Epidermal melanocyte (primary cell): ENCODE measurements at regions not wholly inside any gene's neighbourhood (a gene's known extent, or its start where the extent isn't known, plus 50 kb on each side); places are given as distances from the start of the nearest gene placed in this dataset.
"Not testable (repeated sequence)": the region's sequence is repeated elsewhere in the genome, so short reads cannot be mapped to it uniquely, and the experiment has no call there.

Experiments used
- DNase-seq: peaks from one replicate; pipeline ENCODE4 v3.0.0; 2011; ENCODE audit warnings: low spot score; ENCODE audit not compliant: insufficient read length

DNA sequence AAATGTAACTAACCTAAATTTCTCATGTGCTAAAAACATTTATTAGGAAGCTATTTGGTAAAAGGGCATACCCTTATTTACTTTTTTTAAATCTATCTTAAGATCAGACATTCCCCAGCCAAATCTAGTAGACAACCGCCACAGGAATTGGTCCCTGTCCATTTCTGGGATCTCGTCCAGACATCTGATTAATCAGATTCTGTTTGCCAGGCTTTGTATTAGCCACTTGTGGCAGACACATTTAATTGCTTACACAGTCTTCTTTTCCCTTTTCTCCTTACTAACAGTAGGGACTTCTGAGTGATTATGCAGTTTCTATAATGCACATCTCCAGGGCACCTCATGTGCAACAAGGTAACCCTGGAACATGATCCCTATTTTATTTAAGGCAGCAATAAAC, 449.0 kb upstream of the RGS18 start:
- no peak for DNase-seq

DNA sequence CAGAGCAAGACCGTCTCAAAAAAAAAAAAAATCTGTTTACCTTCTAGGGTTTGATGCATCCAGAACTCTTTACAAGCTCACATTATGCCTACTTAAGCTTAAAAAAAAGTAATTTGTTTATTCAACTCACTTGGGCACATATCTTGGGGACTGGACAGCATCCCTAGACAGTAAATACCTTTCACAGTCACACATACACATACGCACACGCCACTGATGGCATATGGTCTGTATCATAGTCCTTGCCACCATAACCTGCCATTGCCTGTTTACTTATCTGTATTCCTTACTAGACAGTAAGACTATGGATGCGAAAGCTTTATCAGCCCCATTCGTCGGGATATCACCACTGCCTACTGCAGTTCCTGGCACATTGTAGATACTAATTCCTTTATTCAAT, 446.3 kb upstream of the RGS18 start:
- DNase-seq, result no peak

DNA sequence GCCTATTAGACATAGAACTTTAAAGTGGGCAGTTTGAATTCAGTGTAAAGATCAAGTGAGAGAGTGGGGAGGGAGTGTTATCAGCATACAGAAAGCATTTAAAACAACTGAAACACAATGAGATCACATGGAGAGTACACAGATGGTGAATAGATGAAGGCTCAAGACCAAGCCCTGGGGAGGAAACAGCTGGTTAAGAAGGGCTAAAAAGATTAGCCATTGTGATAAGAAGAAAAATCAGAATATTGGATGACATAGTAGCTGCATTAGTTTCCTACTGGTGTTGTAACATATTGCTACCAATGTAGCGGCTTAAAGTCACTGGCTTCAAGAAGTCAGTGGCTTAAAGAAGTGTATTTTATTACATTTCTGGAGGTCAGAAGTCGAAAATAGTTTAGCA, 443.4 kb upstream of the RGS18 start:
- DNase-seq, result no peak

DNA sequence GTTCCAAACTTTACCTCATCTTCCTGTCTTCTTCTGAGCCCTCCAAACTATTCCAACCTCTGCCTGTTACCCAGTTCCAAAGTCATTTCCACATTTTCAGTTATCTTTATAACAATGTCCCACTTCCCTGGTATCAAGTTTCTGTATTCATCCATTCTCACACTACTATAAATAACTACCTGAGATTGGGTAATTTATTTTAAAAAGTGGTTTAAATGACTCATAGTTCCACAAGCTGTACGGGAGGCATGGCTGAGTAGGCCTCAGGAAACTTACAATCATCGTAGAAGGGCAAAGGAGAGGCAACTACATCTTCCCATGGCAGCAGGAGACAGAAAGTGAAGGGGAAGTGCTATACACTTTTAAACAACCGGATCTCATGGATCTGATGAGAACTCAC, 428.5 kb upstream of the RGS18 start:
- DNase-seq, result no peak

DNA sequence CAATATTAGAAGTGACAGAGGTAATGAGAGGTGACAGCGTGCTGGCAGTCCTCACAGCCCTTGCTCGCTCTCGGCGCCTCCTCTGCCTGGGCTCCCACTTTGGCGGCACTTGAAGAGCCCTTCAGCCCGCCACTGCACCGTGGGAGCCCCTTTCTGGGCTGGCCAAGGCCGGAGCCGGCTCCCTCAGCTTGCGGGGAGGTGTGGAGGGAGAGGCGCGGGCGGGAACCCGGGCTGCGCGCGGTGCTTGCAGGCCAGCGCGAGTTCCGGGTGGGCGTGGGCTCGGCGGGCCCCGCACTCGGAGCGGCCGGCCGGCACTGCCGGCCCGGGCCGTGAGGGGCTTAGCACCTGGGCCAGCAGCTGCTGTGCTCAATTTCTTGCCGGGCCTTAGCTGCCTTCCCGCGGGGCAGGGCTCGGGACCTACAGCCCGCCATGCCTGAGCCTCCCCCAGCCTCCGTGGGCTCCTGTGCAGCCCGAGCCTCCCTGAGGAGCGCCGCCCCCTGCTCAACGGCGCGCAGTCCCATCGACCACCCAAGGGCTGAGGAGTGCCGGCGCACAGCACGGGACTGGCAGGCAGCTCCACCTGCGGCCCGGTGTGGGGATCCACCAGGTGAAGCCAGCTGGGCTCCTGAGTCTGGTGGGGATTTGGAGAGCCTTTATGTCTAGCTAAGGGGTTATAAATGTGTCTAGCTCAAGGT, 426.5 kb upstream of the RGS18 start:
- DNase-seq, result not testable (repeated sequence)

DNA sequence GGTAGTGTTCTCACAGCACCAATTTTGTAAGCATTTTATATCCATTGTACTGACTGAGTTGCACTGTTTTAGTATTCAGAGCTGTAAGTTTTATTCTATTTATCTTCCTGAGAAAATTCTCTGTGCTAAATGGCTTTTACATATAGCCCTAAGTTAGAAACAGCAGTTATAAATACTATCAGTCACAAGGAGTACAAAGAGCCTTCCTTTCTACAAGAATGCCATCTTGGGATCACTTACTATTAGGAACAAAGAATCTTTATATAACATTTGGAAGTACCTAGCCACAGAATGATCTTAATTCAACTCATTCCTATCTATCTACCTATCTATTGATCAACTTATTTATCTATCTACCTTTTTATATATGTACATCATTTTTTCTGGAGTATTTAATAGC, 423.9 kb upstream of the RGS18 start:
- DNase-seq, result no peak

DNA sequence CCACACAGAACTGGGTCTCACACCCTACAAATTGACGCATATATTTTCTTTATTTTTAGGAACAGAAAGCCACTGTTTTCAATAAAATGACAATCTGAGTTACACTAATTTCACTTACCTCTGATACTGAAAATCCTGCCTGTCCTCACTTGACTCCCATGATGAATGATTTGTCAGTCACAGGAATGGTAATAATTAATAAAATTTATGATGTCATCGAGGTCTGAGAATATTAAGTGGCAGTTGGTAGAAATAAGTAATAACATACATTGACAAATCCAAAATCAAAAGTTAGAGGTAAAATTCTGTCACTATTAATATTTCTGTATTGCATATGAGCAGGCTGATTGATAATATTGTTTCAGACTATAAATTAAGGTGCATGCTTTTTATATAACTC, 418.7 kb upstream of the RGS18 start:
- DNase-seq, result no peak

DNA sequence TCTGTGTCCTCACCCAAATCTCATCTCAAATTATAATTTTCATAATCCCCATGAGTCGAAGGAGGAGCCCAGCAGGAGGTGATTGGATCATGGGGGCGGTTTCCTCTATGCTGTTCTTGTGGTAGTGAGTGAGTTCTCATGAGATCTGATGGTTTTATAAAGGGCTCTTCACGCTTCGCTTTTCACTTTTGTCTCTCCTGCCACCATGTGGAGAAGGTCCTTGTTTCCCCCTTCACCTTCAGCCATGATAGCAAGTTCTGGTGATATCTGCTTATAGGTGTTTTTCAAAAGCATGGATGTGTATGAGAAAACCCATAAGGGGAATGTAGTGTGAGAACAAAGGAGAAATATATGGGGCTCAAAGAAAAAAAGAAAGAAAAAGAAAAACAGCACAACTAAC, 405.9 kb upstream of the RGS18 start:
- no peak for DNase-seq

DNA sequence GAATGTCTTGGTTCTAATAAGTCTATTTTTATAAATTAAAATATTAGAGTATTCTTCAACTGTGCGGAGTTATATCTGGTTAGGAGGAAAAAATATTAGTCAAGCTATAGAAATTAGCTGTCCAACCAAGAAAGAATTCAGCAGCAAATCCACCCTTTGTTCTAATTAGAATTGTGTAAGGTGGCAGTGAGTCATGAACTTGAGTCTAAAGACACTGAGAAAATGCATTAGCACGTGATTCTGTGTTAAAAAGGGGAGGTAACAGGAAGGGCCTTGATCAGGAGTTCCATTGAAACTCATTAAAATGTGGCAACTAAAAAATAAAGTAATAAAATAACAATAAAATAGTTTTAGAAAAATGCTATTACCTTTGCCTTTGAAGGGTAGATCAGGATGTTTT, 398.2 kb upstream of the RGS18 start:
- DNase-seq, result no peak

DNA sequence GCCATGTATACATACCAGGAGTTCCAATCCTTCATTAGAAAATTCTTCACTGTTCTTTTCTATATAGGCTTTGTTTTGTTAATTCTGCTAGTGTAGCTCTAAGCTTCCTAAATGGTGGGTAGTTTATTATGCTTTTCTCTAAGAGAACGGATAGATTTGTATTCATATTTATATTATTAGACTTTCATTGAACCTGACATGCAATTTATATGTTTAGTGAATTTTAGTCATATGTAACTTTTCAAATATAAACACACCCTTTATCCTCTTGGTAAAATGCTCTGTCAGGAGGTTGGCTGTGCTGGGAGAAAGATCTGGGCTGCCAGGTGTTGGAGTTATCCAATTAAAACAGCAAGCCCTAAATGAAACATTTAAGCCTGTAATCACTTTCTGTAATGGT, 369.7 kb upstream of the RGS18 start:
- no peak for DNase-seq

DNA sequence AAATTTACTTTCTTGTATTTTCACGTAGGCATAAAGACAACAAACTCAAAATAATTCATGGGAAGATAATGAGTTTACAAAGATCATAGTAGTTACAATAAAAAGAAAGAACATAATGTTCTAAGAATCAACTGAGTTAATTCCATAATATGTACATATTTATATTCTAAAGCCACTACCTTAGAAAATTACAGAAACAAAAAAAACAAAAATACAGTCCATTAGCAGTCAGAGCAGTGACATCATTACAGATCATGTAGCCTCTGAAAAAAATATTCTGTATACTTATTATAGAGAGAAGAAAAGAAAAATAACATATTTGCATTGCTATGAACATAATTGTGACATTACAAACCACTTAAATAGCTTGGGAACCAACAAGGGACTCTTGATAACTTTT, 360.1 kb upstream of the RGS18 start:
- DNase-seq, result no peak

DNA sequence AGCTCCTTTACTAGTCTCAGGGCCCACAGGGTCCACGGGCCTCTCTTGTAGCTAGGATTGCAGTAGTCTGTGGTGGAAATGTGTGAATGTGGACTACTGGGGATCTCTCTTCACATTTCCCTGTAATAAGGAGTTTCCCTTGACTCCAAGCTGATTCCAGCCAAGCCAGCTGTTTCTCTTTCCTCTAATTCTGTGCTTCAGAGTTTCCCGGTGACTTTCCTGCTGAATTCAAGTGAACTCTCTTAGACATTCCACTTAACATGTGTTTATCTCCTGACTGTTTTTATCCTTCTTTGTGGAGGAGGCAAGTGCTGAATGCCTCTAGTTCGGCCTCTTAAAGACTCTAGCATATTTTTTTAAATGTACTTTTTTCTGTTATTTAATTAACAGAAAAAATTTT, 354.0 kb upstream of the RGS18 start:
- no peak for DNase-seq

DNA sequence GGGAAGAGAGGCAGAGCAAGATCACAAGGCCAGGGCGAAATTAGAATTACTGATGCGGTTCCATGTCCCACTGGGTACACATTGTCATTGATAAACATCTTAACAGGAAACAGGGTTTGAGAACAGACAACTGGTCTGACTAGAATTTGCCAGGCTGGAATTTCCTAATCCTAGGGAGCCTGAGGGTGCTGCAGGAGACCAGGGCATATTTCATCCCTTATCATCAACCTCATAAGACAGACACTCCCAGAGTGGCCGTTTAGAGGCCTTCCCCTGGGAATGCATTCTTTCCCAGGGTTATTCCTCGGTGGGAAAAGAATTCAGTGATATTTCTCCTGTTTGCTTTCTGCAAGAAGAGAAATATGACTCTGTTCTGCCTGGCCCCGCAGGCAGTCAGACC, 344.7 kb upstream of the RGS18 start:
- DNase-seq, result not testable (repeated sequence)

DNA sequence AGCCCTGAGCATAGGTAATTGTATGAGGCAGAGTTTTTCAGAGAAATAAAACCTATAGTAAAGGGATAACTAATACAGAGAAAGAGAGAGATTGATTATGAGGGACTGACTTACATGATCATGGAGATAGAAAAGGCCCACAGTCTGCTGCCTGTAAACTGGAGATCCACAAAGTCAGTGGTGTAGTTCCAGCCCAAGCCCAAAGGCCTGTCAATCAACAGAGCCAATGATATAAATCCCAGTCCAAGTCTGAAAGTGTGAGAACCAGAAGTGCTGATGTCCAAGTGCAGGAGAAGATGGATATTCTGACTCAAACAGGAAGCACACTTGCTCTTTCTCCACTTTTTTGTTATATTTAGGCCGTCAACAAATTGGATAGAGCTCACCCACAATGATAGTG, 340.1 kb upstream of the RGS18 start:
- DNase-seq, result no peak

DNA sequence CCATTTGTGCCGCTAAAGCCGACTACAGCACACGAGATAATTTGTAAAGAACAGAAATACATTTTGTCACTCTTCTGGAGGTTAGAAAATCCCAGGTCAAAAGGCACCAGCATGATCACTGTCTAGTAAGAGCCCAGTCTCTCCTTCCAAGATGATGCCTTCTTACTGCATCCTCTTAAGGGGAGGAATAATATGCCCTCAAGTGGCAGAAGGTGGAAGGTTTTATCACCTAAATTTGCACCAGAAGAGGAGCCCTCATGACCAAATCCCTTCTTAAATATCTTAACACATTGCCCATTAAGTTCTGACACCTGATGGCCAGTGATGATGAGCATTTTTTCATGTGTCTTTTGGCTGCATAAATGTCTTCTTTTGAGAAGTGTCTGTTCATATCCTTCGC, 326.7 kb upstream of the RGS18 start:
- no peak for DNase-seq

DNA sequence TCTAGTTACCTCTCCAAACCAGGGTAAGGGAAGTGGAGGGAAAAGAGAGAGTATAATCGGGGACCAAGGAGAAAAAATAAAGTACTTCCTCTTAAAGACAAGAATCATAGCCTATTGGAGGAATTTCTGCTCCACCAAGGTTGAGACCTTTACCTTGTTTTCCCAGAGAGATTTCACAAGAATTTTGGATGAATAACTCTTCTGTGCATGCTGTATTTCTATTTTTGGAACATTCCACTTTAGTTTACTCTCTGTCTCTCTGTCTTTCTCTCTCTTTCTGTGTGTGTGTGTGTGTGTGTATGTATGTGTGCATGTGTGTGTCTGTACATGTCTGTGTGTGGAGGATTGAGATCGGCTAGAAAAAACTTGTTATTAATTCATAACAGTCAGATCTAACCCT, 318.4 kb upstream of the RGS18 start:
- no peak for DNase-seq

DNA sequence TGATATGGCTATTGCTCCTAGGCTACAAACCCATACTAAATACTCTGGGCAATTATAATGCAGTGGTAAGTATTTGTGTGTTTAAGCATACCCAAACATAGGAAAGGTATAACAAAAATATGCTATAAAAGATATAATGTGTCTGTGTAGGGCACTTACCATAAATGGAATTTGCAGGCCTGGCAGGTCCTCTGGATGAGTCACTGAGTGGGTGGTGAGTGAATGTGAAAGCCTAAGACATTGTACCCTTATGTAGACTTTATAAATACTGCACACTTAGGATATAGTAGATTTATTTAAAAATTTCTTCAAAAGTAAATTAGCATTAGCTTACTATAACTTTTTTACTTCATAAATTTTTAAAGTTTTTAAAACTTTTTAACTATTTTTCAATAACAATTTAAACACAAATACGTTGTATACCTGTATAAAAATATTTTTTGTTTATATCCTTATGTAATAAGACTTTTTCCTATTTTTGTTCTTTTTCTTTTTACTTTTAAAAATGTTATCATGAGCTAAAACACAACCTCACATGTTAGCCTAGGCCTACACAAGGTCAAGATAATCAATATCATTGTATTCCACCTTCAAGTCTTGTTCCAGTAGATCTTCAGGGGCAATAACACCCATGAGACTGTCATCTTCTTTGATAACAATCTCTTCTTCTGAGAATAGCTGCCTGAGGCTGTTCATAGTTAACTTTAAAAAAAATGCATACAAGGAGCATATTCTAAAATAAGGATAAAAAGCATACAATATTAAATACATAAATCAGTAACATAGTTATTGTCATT, 306.3 kb upstream of the RGS18 start:
- no peak for DNase-seq

DNA sequence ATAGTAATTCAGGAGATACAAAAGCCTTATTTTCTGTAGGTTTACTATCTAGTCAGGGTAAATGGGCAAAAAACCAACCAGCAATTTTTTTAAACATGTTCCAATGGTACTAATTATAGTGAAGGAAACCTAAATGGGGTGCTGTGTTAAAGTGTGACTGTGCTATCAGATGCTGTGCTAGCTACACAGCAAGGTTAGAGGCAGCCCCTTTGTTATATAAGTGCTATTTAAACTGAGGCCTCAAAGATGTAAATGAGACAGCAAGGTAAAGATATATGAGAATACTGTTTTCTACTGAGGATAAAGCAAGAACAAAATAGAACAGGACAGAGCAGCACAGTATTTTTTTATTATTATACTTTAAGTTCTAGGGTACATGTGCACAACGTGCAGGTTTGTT, 305.4 kb upstream of the RGS18 start:
- no peak for DNase-seq

DNA sequence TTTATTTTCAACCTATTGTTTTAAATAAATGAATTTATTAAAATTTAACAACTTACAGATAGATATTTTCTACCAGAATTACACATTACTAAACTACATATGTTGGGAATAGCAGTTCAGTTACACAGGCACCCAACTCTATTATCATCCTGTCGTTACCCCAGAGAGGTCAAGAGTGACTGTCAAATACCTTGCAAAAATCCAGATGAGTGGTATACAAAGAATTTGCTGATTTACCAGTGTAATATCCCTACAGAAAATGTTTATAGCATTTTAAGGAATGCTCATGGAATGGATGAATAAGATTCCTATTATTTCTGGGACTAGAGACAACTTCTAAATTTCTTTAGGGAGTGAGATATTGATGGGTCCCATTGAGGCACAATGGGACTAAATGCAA, 300.7 kb upstream of the RGS18 start:
- DNase-seq, result no peak

DNA sequence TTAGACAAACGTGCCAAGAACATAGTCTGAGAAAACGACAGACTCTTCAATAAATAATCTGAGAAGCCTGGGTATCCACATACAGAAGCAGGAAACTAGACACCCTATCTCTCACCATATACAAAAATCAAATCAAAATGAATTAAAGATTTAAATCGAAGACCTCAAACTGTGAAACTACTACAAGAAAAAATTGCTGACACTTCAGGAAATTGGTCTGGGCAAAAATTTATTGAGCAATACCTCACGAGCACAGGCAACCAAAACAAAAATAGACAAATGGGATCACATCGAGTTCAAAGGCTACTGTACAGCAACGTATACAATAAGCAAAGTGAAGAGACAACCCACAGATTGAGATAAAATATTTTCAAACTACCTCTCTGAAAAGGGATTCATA, 292.8 kb upstream of the RGS18 start:
- no peak for DNase-seq

DNA sequence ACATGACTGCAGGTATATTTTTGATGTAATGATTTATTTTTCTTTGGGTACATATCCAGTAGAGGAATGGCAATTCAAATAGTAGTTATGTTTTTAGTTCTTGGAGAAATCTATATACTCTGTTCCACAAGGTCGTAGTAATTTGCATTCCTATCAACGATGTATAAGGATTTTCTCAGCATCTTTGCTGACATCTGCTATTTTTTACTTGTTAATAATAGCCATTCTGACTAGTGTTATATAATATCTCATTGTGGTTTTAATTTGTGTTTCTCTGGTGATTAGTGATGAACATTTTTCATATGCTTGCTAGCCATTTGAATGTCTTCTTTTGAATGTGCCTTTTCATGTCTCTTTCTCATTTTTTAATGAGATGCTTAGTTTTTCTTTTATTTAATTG, 292.1 kb upstream of the RGS18 start:
- DNase-seq, result no peak

DNA sequence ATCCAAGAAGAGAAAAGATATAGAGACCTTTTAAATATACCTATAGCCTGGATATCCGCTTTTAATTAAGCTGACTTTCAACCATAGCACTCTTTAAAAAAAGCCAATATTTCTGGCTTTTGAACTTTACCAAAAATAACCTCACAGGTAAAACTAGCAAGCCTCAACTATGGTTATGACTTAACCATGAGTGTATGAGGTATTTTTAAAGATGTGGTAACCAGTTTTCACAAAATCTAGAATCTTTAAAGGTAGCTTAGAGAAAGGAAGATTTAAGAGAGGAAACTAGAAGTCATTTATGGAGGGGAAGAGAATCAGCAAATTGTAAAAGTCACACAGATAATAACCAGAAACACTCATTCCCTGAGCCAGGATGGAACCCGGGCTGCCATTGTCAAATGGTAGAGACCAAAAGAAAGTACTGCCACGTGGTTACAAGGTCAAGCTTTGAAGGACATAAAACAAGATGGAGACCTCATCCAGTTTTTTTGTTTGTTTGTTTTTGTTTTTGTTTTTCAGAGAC, 288.4 kb upstream of the RGS18 start:
- no peak for DNase-seq

DNA sequence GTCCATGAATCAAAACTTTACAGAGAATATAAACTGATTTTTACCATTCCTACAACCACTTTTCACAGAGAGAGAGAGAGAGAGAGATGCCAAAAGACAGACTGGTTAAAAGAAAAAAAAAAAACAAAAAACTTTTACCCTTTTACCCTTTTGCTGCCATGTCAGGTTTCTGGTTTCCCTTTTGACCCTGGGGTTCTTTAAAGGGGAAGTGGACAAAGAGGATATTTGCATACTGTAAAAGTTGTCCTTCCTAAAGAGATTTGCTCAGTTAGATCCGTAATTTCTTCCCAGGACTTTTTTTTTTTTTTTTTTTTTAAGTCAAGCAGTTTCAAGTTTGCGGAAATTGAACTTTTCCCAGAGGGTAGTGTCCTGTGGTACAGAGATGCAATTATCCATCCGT, 287.8 kb upstream of the RGS18 start:
- no peak for DNase-seq
